ENCODE measurements at regions not wholly inside any gene's neighbourhood (a gene's known extent, or its start where the extent isn't known, plus 50 kb on each side); places are given as distances from the start of the nearest gene placed in this dataset.

- peaks cover 19% of the 10 kb centered on the region for H3K36me3 Mint-ChIP-seq (ENCODE audit: low read depth)
- TF ChIP-seq CTCF (conservative IDR thresholded peaks at IDR 0.05) = no peak
- no peaks in the 10 kb centered on the region for H3K27me3 Mint-ChIP-seq (ENCODE audit: low read depth)
- no peak overlapping the region for H3K4me3 Mint-ChIP-seq
- H3K4me1 Mint-ChIP-seq = peaks cover 9% of the 10 kb centered on the region
- peaks cover 23% of the 10 kb centered on the region for H3K9me3 Mint-ChIP-seq
- no peak overlapping the region for H3K27ac Mint-ChIP-seq (ENCODE audit: unreplicated experiment)
- no peak for DNase-seq (ENCODE audit: low read depth, low spot score)
Measured at GRCh38 chr6:22779062-22779461, 209.7 kb downstream of the HDGFL1 start.

GRCh38 chr6:22783931-22784330 lies 214.6 kb downstream of the HDGFL1 start:
- peaks cover 9% of the 10 kb centered on the region for H3K36me3 Mint-ChIP-seq (ENCODE audit: low read depth)
- H3K4me3 Mint-ChIP-seq = no peak overlapping the region
- H3K4me1 Mint-ChIP-seq = peaks cover 50% of the 10 kb centered on the region
- DNase-seq (ENCODE audit: low read depth, low spot score) = no peak
- peaks cover 5% of the 10 kb centered on the region for H3K9me3 Mint-ChIP-seq
- H3K27me3 Mint-ChIP-seq (ENCODE audit: low read depth) = no peaks in the 10 kb centered on the region
- TF ChIP-seq CTCF (conservative IDR thresholded peaks at IDR 0.05) = no peak
- H3K27ac Mint-ChIP-seq (ENCODE audit: unreplicated experiment) = peak overlapping the region; percentile 79

GRCh38 chr6:22784601-22785410 lies 215.4 kb downstream of the HDGFL1 start:
- no peak for TF ChIP-seq CTCF (conservative IDR thresholded peaks at IDR 0.05)
- Mint-ChIP-seq H3K4me1 (peaks cover 50% of the 10 kb centered on the region), H3K9me3 (peaks cover 5% of the 10 kb centered on the region), H3K27ac (ENCODE audit: unreplicated experiment) (peak overlapping the region; percentile 98), H3K27me3 (ENCODE audit: low read depth) (no peaks in the 10 kb centered on the region), H3K4me3 (peak overlapping the region; percentile 75), H3K36me3 (ENCODE audit: low read depth) (peaks cover 7% of the 10 kb centered on the region)
- DNase-seq (ENCODE audit: low read depth, low spot score) = peak; percentile 45

DNA sequence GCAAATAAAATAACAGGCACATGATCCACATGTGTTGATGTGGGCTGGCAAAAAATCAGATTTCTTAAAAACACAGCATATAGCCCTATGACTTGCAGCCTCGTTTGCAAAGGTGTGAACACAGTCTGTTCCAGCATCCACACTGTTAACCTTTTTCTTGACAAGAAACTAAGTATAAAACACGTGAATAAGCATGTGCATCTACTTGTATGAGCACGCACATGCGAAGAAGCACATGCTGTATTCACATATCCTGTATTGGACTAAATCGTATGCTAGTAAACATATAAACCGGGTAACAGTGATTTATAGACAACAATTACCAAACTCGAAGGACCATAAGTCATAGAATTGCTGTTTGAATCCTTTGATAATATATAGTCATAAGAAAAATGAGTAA lies 218.7 kb downstream of the HDGFL1 start:
- Mint-ChIP-seq H3K4me3 (no peak overlapping the region), H3K4me1 (peaks cover 50% of the 10 kb centered on the region), H3K36me3 (ENCODE audit: low read depth) (peaks cover 6% of the 10 kb centered on the region), H3K27ac (ENCODE audit: unreplicated experiment) (peak overlapping the region; percentile 73), H3K27me3 (ENCODE audit: low read depth) (no peaks in the 10 kb centered on the region), H3K9me3 (peaks cover 3% of the 10 kb centered on the region)
- DNase-seq (ENCODE audit: low read depth, low spot score) = no peak
- no peak for TF ChIP-seq CTCF (conservative IDR thresholded peaks at IDR 0.05)

DNA sequence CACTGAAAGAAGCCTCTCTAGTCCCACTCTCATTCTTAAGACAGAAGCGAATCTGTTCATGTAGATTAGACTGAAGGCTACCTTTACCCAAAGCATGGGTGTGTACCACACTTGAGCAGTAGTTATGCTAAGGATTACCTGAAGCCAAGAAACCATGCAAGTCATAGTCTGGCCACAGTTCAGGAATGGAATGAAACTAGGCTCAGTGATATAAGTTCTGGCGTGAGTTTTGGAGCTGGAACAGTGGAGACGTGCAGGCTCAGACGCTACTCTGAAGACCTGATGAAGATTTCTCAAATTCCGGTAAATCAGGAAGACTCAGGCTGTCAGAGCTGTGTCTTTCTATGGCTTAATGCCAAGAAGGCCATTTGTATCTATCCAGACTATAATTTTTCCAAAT lies 219.9 kb downstream of the HDGFL1 start:
- Mint-ChIP-seq H3K9me3 (peaks cover 3% of the 10 kb centered on the region), H3K27ac (ENCODE audit: unreplicated experiment) (no peak overlapping the region), H3K4me1 (peaks cover 38% of the 10 kb centered on the region), H3K4me3 (no peak overlapping the region), H3K27me3 (ENCODE audit: low read depth) (no peaks in the 10 kb centered on the region), H3K36me3 (ENCODE audit: low read depth) (peaks cover 12% of the 10 kb centered on the region)
- no peak for DNase-seq (ENCODE audit: low read depth, low spot score)
- no peak for TF ChIP-seq CTCF (conservative IDR thresholded peaks at IDR 0.05)
